GM23338 (cell line): ENCODE measurements at regions not wholly inside any gene's neighbourhood (a gene's known extent, or its start where the extent isn't known, plus 50 kb on each side); places are given as distances from the start of the nearest gene placed in this dataset.

Source experiments
- ATAC-seq: fragments of 200-7000 bp; cut with Tn5 transposase; 3 replicates; pipeline ENCODE4 v1.9.1; 2020
- DNase-seq: peaks from one replicate; pipeline ENCODE4 v3.0.0-alpha.2; 2015; ENCODE audit warnings: low spot score
- H2AFZ ChIP-seq: fragments of 200-600 bp; sonication (generic); 2 replicates; pipeline ENCODE4 v1.8.0; 2016; ENCODE audit warnings: antibody characterized with exemption, mild to moderate bottlenecking, moderate library complexity
- H3F3A ChIP-seq: fragments of 200-600 bp; sonication (generic); replicated peaks from 2 replicates; pipeline ENCODE4 v1.8.0; 2017; ENCODE audit warnings: antibody characterized with exemption, mixed run types, low read depth
- H3K27ac ChIP-seq: fragments of 200-600 bp; sonication (generic); 2 replicates; pipeline ENCODE4 v1.6.1; 2016; ENCODE audit warnings: low read depth
- H3K27me3 ChIP-seq: fragments of 200-600 bp; sonication (generic); 2 replicates; pipeline ENCODE4 v1.8.0; 2016; ENCODE audit warnings: mild to moderate bottlenecking, mixed run types, moderate library complexity; ENCODE audit not compliant: insufficient read depth
- H3K36me3 ChIP-seq: fragments of 200-600 bp; sonication (generic); 2 replicates; pipeline ENCODE4 v1.8.0; 2016; ENCODE audit warnings: mild to moderate bottlenecking; ENCODE audit not compliant: insufficient read depth
- H3K4me1 ChIP-seq: fragments of 200-600 bp; sonication (generic); 2 replicates; pipeline ENCODE4 v1.8.0; 2016; ENCODE audit warnings: mild to moderate bottlenecking, moderate library complexity; ENCODE audit not compliant: insufficient read depth
- H3K4me2 ChIP-seq: fragments of 200-600 bp; sonication (generic); 2 replicates; pipeline ENCODE4 v1.7.1; 2017; ENCODE audit warnings: mixed run types
- H3K4me3 ChIP-seq: fragments of 200-600 bp; sonication (generic); 2 replicates; pipeline ENCODE4 v1.6.1; 2016; ENCODE audit warnings: mixed run types
- H3K79me2 ChIP-seq: fragments of 200-600 bp; sonication (generic); replicated peaks from 2 replicates; pipeline ENCODE4 v1.8.0; 2017; ENCODE audit warnings: mild to moderate bottlenecking; ENCODE audit not compliant: insufficient read depth
- H3K9me2 ChIP-seq: fragments of 200-600 bp; sonication (generic); 2 replicates; pipeline ENCODE4 v1.8.0; 2017; ENCODE audit not compliant: insufficient read depth
- H4K20me1 ChIP-seq: fragments of 200-600 bp; sonication (generic); replicated peaks from 2 replicates; pipeline ENCODE4 v1.8.0; 2017; ENCODE audit warnings: mild to moderate bottlenecking; ENCODE audit not compliant: insufficient read depth
- H3K27ac Mint-ChIP-seq: 2 replicates; pipeline ENCODE4 v1.8.0; 2020; ENCODE audit warnings: inconsistent platforms, mild to moderate bottlenecking, moderate library complexity, mixed read lengths
- H3K27me3 Mint-ChIP-seq: 3 replicates; pipeline ENCODE4 v1.8.0; 2022; ENCODE audit warnings: low read depth, mild to moderate bottlenecking, moderate library complexity, mixed read lengths, inconsistent platforms; ENCODE audit not compliant: insufficient read depth, poor library complexity
- H3K36me3 Mint-ChIP-seq: 3 replicates; pipeline ENCODE4 v1.8.0; 2021; ENCODE audit warnings: low read depth, mild to moderate bottlenecking, inconsistent platforms, moderate library complexity, mixed read lengths
- H3K4me1 Mint-ChIP-seq: 3 replicates; pipeline ENCODE4 v1.8.0; 2020; ENCODE audit warnings: mild to moderate bottlenecking, inconsistent platforms, mixed read lengths
- H3K4me3 Mint-ChIP-seq: 3 replicates; pipeline ENCODE4 v1.8.0; 2021; ENCODE audit warnings: moderate library complexity, mild to moderate bottlenecking, inconsistent platforms, mixed read lengths
- H3K9me3 Mint-ChIP-seq: 3 replicates; pipeline ENCODE4 v1.8.0; 2020; ENCODE audit warnings: moderate library complexity, mild to moderate bottlenecking, inconsistent platforms, mixed read lengths
- CREB1 ChIP-seq: fragments of 250-450 bp; sonication (Bioruptor Pico); IDR thresholded peaks from 2 replicates; pipeline ENCODE4 v1.5.0; 2020; ENCODE audit warnings: low read depth, mild to moderate bottlenecking, moderate library complexity
- EZH2 ChIP-seq: fragments of 200-600 bp; sonication (generic); IDR thresholded peaks from one replicate; pipeline ENCODE4 v1.8.0; 2017; ENCODE audit warnings: antibody characterized with exemption, mild to moderate bottlenecking, low read depth; ENCODE audit not compliant: unreplicated experiment
- EZH2phosphoT487 ChIP-seq: fragments of 200-600 bp; sonication (generic); IDR thresholded peaks from one replicate; pipeline ENCODE4 v1.8.1; 2018; ENCODE audit warnings: antibody characterized with exemption; ENCODE audit not compliant: unreplicated experiment
- JUNB ChIP-seq: IDR thresholded peaks from one replicate; pipeline ENCODE4 v1.6.1; 2016; ENCODE audit warnings: antibody characterized with exemption; ENCODE audit not compliant: unreplicated experiment
- NANOG ChIP-seq: IDR thresholded peaks from 2 replicates; pipeline ENCODE4 v1.6.1; 2016; ENCODE audit warnings: antibody characterized with exemption, borderline replicate concordance
- POLR2AphosphoS5 ChIP-seq: IDR thresholded peaks from 2 replicates; pipeline ENCODE4 v1.6.1; 2016; ENCODE audit warnings: antibody characterized with exemption, low read depth
- STAT1 ChIP-seq: IDR thresholded peaks from one replicate; pipeline ENCODE4 v1.6.1; 2016; ENCODE audit warnings: antibody characterized with exemption; ENCODE audit not compliant: unreplicated experiment
- ZNF114 ChIP-seq: fragments of 250-450 bp; sonication (Bioruptor Pico); IDR thresholded peaks from 2 replicates; pipeline ENCODE4 v1.5.0; 2020; ENCODE audit warnings: mild to moderate bottlenecking, moderate library complexity
- ZNF331 ChIP-seq: fragments of 250-450 bp; sonication (Bioruptor Pico); IDR thresholded peaks from 2 replicates; pipeline ENCODE4 v1.5.0; 2020; ENCODE audit warnings: low read depth, mild to moderate bottlenecking, moderate library complexity
- TF ChIP-seq, protein P1 (sequence below): fragments of 250-450 bp; sonication (Bioruptor Pico); IDR thresholded peaks from 2 replicates; pipeline ENCODE4 v1.5.0; 2020; ENCODE audit warnings: mild to moderate bottlenecking, moderate library complexity
- TF ChIP-seq, protein P2 (sequence below): IDR thresholded peaks from 2 replicates; pipeline ENCODE4 v1.6.1; 2016; ENCODE audit warnings: antibody characterized with exemption
- TF ChIP-seq, protein P3 (sequence below): IDR thresholded peaks from one replicate; pipeline ENCODE4 v1.6.1; 2018; ENCODE audit warnings: antibody characterized with exemption; ENCODE audit not compliant: unreplicated experiment
- TF ChIP-seq, protein P4 (sequence below), 2 experiments: fragments of 200-600 bp in 1 of 2; sonication (generic) in 1 of 2; conservative IDR thresholded peaks; 2 replicates each; pipeline versions ENCODE4 v1.5.1 to v1.6.1; 2016 to 2017; ENCODE audit warnings: antibody characterized with exemption in 2 of 2, low read depth in 2 of 2, mild to moderate bottlenecking in 2 of 2, moderate library complexity in 1 of 2

DNA sequence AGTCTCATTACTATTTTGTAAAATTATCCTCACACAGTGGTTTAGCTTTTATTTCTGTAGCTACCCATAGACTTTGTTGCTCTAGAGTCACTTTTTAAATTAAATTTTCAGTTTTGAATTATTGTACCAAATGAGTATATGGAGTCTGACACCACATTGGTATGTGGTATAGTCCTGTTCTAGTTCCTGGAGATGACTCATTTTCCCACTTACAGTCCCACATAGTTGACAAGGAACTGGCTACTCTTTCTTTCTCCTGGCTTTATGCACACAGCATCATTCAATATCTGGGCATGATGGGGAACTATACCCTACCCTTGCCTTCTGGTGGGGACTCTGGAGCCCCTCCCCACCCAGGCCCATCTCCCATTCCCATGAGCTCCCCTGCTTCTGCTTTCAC lies 92.6 kb upstream of the RAB11FIP2 start:
- Histone ChIP-seq H4K20me1 (no peaks in the 10 kb centered on the region), H3K4me1 (no peaks in the 10 kb centered on the region), H3F3A (no peaks in the 10 kb centered on the region), H3K27ac (no peak overlapping the region), H3K36me3 (no peaks in the 10 kb centered on the region), H2AFZ (no peak overlapping the region), H3K4me3 (no peak overlapping the region), H3K79me2 (no peaks in the 10 kb centered on the region), H3K27me3 (no peaks in the 10 kb centered on the region), H3K9me2 (no peaks in the 10 kb centered on the region), H3K4me2 (no peak overlapping the region)
- no peak for DNase-seq
- Mint-ChIP-seq H3K4me1 (no peaks in the 10 kb centered on the region), H3K27ac (no peak overlapping the region), H3K27me3 (peaks cover 3% of the 10 kb centered on the region), H3K4me3 (no peak overlapping the region), H3K36me3 (no peaks in the 10 kb centered on the region), H3K9me3 (no peaks in the 10 kb centered on the region)
- TF ChIP-seq, protein P1, sequence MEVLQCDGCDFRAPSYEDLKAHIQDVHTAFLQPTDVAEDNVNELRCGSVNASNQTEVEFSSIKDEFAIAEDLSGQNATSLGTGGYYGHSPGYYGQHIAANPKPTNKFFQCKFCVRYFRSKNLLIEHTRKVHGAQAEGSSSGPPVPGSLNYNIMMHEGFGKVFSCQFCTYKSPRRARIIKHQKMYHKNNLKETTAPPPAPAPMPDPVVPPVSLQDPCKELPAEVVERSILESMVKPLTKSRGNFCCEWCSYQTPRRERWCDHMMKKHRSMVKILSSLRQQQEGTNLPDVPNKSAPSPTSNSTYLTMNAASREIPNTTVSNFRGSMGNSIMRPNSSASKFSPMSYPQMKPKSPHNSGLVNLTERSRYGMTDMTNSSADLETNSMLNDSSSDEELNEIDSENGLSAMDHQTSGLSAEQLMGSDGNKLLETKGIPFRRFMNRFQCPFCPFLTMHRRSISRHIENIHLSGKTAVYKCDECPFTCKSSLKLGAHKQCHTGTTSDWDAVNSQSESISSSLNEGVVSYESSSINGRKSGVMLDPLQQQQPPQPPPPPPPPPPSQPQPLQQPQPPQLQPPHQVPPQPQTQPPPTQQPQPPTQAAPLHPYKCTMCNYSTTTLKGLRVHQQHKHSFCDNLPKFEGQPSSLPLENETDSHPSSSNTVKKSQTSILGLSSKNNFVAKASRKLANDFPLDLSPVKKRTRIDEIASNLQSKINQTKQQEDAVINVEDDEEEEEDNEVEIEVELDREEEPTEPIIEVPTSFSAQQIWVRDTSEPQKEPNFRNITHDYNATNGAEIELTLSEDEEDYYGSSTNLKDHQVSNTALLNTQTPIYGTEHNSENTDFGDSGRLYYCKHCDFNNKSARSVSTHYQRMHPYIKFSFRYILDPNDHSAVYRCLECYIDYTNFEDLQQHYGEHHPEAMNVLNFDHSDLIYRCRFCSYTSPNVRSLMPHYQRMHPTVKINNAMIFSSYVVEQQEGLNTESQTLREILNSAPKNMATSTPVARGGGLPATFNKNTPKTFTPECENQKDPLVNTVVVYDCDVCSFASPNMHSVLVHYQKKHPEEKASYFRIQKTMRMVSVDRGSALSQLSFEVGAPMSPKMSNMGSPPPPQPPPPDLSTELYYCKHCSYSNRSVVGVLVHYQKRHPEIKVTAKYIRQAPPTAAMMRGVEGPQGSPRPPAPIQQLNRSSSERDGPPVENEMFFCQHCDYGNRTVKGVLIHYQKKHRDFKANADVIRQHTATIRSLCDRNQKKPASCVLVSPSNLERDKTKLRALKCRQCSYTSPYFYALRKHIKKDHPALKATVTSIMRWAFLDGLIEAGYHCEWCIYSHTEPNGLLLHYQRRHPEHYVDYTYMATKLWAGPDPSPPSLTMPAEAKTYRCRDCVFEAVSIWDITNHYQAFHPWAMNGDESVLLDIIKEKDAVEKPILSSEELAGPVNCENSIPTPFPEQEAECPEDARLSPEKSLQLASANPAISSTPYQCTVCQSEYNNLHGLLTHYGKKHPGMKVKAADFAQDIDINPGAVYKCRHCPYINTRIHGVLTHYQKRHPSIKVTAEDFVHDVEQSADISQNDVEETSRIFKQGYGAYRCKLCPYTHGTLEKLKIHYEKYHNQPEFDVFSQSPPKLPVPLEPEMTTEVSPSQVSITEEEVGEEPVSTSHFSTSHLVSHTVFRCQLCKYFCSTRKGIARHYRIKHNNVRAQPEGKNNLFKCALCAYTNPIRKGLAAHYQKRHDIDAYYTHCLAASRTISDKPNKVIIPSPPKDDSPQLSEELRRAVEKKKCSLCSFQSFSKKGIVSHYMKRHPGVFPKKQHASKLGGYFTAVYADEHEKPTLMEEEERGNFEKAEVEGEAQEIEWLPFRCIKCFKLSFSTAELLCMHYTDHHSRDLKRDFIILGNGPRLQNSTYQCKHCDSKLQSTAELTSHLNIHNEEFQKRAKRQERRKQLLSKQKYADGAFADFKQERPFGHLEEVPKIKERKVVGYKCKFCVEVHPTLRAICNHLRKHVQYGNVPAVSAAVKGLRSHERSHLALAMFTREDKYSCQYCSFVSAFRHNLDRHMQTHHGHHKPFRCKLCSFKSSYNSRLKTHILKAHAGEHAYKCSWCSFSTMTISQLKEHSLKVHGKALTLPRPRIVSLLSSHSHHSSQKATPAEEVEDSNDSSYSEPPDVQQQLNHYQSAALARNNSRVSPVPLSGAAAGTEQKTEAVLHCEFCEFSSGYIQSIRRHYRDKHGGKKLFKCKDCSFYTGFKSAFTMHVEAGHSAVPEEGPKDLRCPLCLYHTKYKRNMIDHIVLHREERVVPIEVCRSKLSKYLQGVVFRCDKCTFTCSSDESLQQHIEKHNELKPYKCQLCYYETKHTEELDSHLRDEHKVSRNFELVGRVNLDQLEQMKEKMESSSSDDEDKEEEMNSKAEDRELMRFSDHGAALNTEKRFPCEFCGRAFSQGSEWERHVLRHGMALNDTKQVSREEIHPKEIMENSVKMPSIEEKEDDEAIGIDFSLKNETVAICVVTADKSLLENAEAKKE (CRISPR knock-in tag) = no peak
- TF ChIP-seq, protein P2, sequence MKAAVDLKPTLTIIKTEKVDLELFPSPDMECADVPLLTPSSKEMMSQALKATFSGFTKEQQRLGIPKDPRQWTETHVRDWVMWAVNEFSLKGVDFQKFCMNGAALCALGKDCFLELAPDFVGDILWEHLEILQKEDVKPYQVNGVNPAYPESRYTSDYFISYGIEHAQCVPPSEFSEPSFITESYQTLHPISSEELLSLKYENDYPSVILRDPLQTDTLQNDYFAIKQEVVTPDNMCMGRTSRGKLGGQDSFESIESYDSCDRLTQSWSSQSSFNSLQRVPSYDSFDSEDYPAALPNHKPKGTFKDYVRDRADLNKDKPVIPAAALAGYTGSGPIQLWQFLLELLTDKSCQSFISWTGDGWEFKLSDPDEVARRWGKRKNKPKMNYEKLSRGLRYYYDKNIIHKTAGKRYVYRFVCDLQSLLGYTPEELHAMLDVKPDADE = no peak
- TF ChIP-seq ZNF331 (CRISPR knock-in tag) = no peak
- TF ChIP-seq POLR2AphosphoS5 = no peak
- no peak for TF ChIP-seq EZH2
- no peak for TF ChIP-seq ZNF114 (CRISPR knock-in tag)
- TF ChIP-seq, protein P3, sequence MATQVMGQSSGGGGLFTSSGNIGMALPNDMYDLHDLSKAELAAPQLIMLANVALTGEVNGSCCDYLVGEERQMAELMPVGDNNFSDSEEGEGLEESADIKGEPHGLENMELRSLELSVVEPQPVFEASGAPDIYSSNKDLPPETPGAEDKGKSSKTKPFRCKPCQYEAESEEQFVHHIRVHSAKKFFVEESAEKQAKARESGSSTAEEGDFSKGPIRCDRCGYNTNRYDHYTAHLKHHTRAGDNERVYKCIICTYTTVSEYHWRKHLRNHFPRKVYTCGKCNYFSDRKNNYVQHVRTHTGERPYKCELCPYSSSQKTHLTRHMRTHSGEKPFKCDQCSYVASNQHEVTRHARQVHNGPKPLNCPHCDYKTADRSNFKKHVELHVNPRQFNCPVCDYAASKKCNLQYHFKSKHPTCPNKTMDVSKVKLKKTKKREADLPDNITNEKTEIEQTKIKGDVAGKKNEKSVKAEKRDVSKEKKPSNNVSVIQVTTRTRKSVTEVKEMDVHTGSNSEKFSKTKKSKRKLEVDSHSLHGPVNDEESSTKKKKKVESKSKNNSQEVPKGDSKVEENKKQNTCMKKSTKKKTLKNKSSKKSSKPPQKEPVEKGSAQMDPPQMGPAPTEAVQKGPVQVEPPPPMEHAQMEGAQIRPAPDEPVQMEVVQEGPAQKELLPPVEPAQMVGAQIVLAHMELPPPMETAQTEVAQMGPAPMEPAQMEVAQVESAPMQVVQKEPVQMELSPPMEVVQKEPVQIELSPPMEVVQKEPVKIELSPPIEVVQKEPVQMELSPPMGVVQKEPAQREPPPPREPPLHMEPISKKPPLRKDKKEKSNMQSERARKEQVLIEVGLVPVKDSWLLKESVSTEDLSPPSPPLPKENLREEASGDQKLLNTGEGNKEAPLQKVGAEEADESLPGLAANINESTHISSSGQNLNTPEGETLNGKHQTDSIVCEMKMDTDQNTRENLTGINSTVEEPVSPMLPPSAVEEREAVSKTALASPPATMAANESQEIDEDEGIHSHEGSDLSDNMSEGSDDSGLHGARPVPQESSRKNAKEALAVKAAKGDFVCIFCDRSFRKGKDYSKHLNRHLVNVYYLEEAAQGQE = no peak
- TF ChIP-seq STAT1 = no peak
- no peak for TF ChIP-seq EZH2phosphoT487
- TF ChIP-seq CREB1 = no peak
- TF ChIP-seq, protein P4, sequence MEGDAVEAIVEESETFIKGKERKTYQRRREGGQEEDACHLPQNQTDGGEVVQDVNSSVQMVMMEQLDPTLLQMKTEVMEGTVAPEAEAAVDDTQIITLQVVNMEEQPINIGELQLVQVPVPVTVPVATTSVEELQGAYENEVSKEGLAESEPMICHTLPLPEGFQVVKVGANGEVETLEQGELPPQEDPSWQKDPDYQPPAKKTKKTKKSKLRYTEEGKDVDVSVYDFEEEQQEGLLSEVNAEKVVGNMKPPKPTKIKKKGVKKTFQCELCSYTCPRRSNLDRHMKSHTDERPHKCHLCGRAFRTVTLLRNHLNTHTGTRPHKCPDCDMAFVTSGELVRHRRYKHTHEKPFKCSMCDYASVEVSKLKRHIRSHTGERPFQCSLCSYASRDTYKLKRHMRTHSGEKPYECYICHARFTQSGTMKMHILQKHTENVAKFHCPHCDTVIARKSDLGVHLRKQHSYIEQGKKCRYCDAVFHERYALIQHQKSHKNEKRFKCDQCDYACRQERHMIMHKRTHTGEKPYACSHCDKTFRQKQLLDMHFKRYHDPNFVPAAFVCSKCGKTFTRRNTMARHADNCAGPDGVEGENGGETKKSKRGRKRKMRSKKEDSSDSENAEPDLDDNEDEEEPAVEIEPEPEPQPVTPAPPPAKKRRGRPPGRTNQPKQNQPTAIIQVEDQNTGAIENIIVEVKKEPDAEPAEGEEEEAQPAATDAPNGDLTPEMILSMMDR (conservative IDR thresholded peaks at IDR 0.05; ENCODE audit: low read depth in 2 of 2) = no peak
- TF ChIP-seq NANOG = no peak
- TF ChIP-seq JUNB = no peak
- no peak for ATAC-seq
